ENCODE measurements at regions not wholly inside any gene's neighbourhood (a gene's known extent, or its start where the extent isn't known, plus 50 kb on each side); places are given as distances from the start of the nearest gene placed in this dataset.
"Not testable (repeated sequence)": the region's sequence is repeated elsewhere in the genome, so short reads cannot be mapped to it uniquely, and the experiment has no call there.

DNA sequence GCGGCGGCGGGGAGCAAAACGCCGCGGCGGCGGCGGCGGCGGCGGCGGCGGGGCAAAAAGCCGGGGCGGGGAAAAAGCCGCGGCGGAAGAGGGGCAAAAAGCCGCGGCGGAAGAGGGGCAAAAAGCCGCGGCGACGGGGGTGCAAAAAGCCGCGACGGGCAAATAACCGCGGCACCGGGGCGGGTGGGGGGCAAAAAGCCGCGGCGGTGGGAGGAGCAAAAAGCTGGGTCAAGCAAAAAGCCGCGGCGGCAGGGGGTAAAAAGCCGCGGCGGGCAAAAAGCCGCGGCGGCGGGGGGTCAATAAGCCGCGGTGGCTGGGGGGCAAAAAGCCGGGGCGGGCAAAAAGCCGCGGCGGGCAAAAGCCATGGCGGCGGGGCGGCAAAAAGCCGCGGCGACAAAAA is 1633.2 kb downstream of the RPIA start:
- TF ChIP-seq, protein P1, sequence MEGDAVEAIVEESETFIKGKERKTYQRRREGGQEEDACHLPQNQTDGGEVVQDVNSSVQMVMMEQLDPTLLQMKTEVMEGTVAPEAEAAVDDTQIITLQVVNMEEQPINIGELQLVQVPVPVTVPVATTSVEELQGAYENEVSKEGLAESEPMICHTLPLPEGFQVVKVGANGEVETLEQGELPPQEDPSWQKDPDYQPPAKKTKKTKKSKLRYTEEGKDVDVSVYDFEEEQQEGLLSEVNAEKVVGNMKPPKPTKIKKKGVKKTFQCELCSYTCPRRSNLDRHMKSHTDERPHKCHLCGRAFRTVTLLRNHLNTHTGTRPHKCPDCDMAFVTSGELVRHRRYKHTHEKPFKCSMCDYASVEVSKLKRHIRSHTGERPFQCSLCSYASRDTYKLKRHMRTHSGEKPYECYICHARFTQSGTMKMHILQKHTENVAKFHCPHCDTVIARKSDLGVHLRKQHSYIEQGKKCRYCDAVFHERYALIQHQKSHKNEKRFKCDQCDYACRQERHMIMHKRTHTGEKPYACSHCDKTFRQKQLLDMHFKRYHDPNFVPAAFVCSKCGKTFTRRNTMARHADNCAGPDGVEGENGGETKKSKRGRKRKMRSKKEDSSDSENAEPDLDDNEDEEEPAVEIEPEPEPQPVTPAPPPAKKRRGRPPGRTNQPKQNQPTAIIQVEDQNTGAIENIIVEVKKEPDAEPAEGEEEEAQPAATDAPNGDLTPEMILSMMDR (IDR thresholded peaks at IDR 0.05): not testable (repeated sequence)
- TF ChIP-seq EP300, POLR2A (IDR thresholded peaks at IDR 0.05): not testable (repeated sequence)

All from stomach (tissue), 4 donors.